Right atrium auricular region (tissue), 2 donors: ENCODE measurements at regions not wholly inside any gene's neighbourhood (a gene's known extent, or its start where the extent isn't known, plus 50 kb on each side); places are given as distances from the start of the nearest gene placed in this dataset.

Experiments used
- DNase-seq: peaks from one replicate; pipeline ENCODE4 v3.0.0-alpha.2; 2019; ENCODE audit warnings: low spot score
- H3K27ac ChIP-seq, 2 donors: fragments of 200-600 bp; sonication (generic); 1 replicate in 1 of 2; 2 replicates in 1 of 2; pipeline ENCODE4 v1.5.1; 2016 to 2019
- H3K27me3 ChIP-seq, 2 donors: fragments of 200-600 bp; sonication (generic); one replicate each; pipeline versions ENCODE4 v1.5.1 to v1.6.0; 2017 to 2019
- H3K36me3 ChIP-seq: fragments of 200-600 bp; sonication (generic); one replicate; pipeline ENCODE4 v1.5.1; 2016
- H3K4me1 ChIP-seq, 2 donors: fragments of 200-600 bp; sonication (generic); one replicate each; pipeline versions ENCODE4 v1.5.1 to v1.6.0; 2017 to 2019
- H3K4me3 ChIP-seq, 2 donors: fragments of 200-600 bp; sonication (generic); 1 replicate in 1 of 2; 2 replicates in 1 of 2; pipeline ENCODE4 v1.5.1; 2017 to 2019; ENCODE audit warnings: mild to moderate bottlenecking in 1 of 2, moderate library complexity in 1 of 2
- H3K9me3 ChIP-seq, 2 donors: fragments of 200-600 bp; sonication (generic); one replicate each; pipeline ENCODE4 v1.5.1; 2019
- CTCF ChIP-seq, 2 donors: fragments of 200-600 bp; sonication (generic); IDR thresholded peaks; one replicate each; pipeline ENCODE4 v1.5.1; 2019; ENCODE audit warnings: antibody characterized with exemption in 2 of 2

DNA sequence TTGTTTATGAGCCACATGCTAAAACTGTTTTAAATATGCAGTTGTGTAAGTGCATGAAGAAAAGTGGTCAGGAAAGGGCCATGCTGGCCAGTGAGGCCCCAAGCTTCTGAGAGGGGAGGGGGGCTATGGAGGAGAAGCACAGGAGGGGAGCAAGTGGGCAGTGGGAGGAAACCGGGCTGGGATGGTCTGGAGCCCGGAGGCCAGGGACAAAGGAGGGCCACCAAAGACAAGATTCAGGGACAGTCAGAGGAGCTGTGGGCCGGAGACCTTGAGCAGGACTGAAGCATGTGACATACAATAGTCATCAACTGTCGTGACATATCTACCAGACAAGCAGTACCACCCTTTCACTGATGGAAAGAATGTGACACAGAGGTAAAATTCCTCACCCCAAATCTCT, 333.2 kb upstream of the IRX1 start:
- no peak for TF ChIP-seq CTCF (IDR thresholded peaks at IDR 0.05)
- Histone ChIP-seq H3K27me3 (no peaks in the 10 kb centered on the region), H3K9me3 (no peaks in the 10 kb centered on the region), H3K36me3 (no peaks in the 10 kb centered on the region), H3K4me3 (no peak overlapping the region), H3K4me1 (no peaks in the 10 kb centered on the region), H3K27ac (no peak overlapping the region)
- peak; percentile 18 for DNase-seq

- Histone ChIP-seq H3K36me3 (no peaks in the 10 kb centered on the region), H3K27me3 (no peaks in the 10 kb centered on the region), H3K27ac (no peak overlapping the region), H3K4me3 (no peak overlapping the region), H3K9me3 (no peaks in the 10 kb centered on the region), H3K4me1 (no peaks in the 10 kb centered on the region)
- TF ChIP-seq CTCF (IDR thresholded peaks at IDR 0.05), result no peak
- peak; percentile 47 for DNase-seq
Observed at GRCh38 chr5:3261081-3261480, 334.6 kb upstream of the IRX1 start.

DNA sequence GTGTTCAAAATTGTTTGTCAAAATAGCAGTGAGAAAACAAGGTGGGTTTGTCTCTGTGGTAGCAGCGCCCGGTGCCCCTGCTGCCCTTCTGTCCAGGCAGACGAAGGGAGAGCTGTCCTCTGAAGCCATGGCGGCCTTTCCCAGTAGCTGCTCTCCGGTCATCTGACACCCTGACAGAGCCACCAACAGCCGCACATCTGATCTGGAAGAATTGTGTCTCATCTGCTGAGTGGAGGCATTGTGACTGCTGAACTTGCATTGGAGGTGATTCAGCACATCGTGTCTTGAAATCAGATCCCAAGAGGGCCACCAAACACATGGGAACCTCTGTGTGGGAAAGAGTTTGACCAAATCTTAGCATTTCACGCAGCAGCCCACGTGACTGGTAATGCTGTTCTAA, 337.6 kb upstream of the IRX1 start:
- no peaks in the 10 kb centered on the region for H3K36me3 ChIP-seq
- no peak overlapping the region for H3K4me3 ChIP-seq
- no peak for TF ChIP-seq CTCF (IDR thresholded peaks at IDR 0.05)
- H3K27ac ChIP-seq, result no peak overlapping the region
- H3K27me3 ChIP-seq, result no peaks in the 10 kb centered on the region
- no peaks in the 10 kb centered on the region for H3K4me1 ChIP-seq
- H3K9me3 ChIP-seq, result no peaks in the 10 kb centered on the region
- peak; percentile 28 for DNase-seq

DNA sequence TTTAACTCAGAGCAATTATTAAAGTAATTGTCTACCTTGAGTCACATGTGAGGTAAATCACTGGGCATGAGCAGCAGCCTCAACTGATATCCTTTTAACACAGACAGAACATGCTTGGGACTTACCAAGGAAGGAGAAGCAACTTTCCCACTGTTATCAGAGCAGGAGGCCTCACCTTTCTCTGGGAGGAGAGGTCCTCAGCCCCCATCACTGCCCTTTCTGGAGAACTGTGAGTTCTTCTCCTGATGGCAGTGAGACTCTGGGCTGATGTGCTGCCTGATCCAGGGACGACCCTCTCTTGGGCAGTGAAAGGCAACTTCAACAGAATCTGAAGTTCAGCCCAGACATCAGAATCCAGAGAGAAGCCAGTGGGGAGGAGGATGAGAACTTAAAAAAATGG, 343.4 kb upstream of the IRX1 start:
- Histone ChIP-seq H3K4me3 (no peak overlapping the region), H3K9me3 (no peaks in the 10 kb centered on the region), H3K27me3 (no peaks in the 10 kb centered on the region), H3K4me1 (no peaks in the 10 kb centered on the region), H3K27ac (no peak overlapping the region), H3K36me3 (no peaks in the 10 kb centered on the region)
- no peak for DNase-seq
- no peak for TF ChIP-seq CTCF (IDR thresholded peaks at IDR 0.05)

DNA sequence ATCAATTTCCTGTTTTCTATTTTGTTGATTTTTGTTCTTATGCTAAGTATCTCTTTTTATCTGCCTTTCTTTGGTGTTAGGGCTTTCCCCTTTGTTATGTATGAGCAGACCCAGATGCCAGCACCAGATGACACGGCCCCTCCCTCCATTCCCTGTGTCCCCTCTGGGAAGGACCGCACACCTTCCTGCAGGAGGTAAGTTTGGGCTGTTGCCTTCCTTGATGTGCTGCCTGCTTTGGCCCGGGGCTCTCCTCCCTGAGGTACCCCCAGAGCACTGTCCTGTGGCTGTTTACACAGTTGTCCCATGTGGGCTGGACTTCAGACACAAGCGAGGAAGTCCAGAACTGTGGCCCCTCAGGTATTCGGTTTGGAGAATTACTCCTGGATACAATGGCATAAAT, 343.8 kb upstream of the IRX1 start:
- no peak for DNase-seq
- Histone ChIP-seq H3K36me3 (no peaks in the 10 kb centered on the region), H3K4me1 (no peaks in the 10 kb centered on the region), H3K27ac (no peak overlapping the region), H3K27me3 (no peaks in the 10 kb centered on the region), H3K9me3 (no peaks in the 10 kb centered on the region), H3K4me3 (no peak overlapping the region)
- no peak for TF ChIP-seq CTCF (IDR thresholded peaks at IDR 0.05)

GRCh38 chr5:3249401-3249800, 346.2 kb upstream of the IRX1 start:
- Histone ChIP-seq H3K27ac (no peak overlapping the region), H3K36me3 (no peaks in the 10 kb centered on the region), H3K27me3 (no peaks in the 10 kb centered on the region), H3K4me1 (no peaks in the 10 kb centered on the region), H3K9me3 (no peaks in the 10 kb centered on the region), H3K4me3 (no peak overlapping the region)
- TF ChIP-seq CTCF (IDR thresholded peaks at IDR 0.05), result no peak
- no peak for DNase-seq
